Colon (tissue), 2 donors: ENCODE measurements at regions not wholly inside any gene's neighbourhood (a gene's known extent, or its start where the extent isn't known, plus 50 kb on each side); places are given as distances from the start of the nearest gene placed in this dataset.
"Not testable (repeated sequence)": the region's sequence is repeated elsewhere in the genome, so short reads cannot be mapped to it uniquely, and the experiment has no call there.

Experiments
- FAIRE-seq: peaks from 2 replicates; lab custom pipeline; 2012; peaks lifted over from hg19 to GRCh38; lab: Jason Lieb, UNC
- donor health status: control.
- donor health status: control.

- no peak for FAIRE-seq
Measured at GRCh38 chr11:129637473-129637872, 178.2 kb upstream of the TMEM45B start.

- peak; percentile 28 for FAIRE-seq
Measured at GRCh38 chr11:129637983-129638776, 177.5 kb upstream of the TMEM45B start.

- FAIRE-seq = no peak
Measured at GRCh38 chr11:129639300-129639699, 176.3 kb upstream of the TMEM45B start.

GRCh38 chr11:129640671-129641070, 175.0 kb upstream of the TMEM45B start:
- no peak for FAIRE-seq

GRCh38 chr11:129643031-129643721, 172.5 kb upstream of the TMEM45B start:
- FAIRE-seq = no peak

GRCh38 chr11:129644326-129644725, 171.3 kb upstream of the TMEM45B start:
- no peak for FAIRE-seq

- FAIRE-seq = no peak
Measured at GRCh38 chr11:129645943-129646342, 169.7 kb upstream of the TMEM45B start.

GRCh38 chr11:129650044-129650443, 165.6 kb upstream of the TMEM45B start:
- not testable (repeated sequence) for FAIRE-seq

GRCh38 chr11:129652835-129653234, 162.8 kb upstream of the TMEM45B start:
- FAIRE-seq = no peak

GRCh38 chr11:129655247-129655832, 160.3 kb upstream of the TMEM45B start:
- no peak for FAIRE-seq

GRCh38 chr11:129657866-129658525, 157.7 kb upstream of the TMEM45B start:
- FAIRE-seq = no peak

- FAIRE-seq = no peak
Measured at GRCh38 chr11:129658526-129658867, 157.2 kb upstream of the TMEM45B start.

GRCh38 chr11:129680907-129681306, 134.7 kb upstream of the TMEM45B start:
- FAIRE-seq = no peak

- no peak for FAIRE-seq
Measured at GRCh38 chr11:129681344-129682114, 134.1 kb upstream of the TMEM45B start.

- FAIRE-seq = no peak
Measured at GRCh38 chr11:129686269-129686668, 129.4 kb upstream of the TMEM45B start.

GRCh38 chr11:129691142-129691541, 124.5 kb upstream of the TMEM45B start:
- no peak for FAIRE-seq

- FAIRE-seq = no peak
Measured at GRCh38 chr11:129694538-129694937, 121.1 kb upstream of the TMEM45B start.

- no peak for FAIRE-seq
Measured at GRCh38 chr11:129694966-129695365, 120.7 kb upstream of the TMEM45B start.

- no peak for FAIRE-seq
Measured at GRCh38 chr11:129695571-129696308, 119.9 kb upstream of the TMEM45B start.

- no peak for FAIRE-seq
Measured at GRCh38 chr11:129696309-129696989, 119.2 kb upstream of the TMEM45B start.

GRCh38 chr11:129698212-129698611, 117.4 kb upstream of the TMEM45B start:
- no peak for FAIRE-seq
